Muscle of back (tissue), 3 donors: ENCODE measurements at regions not wholly inside any gene's neighbourhood (a gene's known extent, or its start where the extent isn't known, plus 50 kb on each side); places are given as distances from the start of the nearest gene placed in this dataset.

Source experiments
- DNase-seq, 3 donors: peaks; one replicate each; pipeline versions ENCODE4 v3.0.0 to v3.0.0-alpha.2; 2013

DNA sequence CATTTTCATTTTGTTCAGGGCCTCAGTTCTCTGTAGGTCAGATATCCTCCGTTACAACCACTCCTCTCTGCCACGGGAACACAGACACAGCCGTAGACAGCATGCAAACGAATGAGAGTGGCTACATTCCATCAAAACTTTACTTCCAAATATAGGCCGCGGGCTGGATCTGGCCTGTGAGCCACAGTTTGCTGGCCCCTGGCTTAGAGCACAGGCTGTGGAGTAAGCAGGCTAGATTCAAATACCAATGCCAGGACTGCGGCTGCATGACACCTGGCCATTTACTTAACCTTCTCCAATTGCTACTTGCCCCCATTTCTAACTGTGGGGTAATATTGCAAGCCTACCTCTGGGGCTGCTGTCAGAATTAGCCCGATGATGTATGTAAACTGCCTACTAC is 325.8 kb upstream of the POU3F3 start:
- peak; percentile 0 to 21 (median 12) for DNase-seq

DNA sequence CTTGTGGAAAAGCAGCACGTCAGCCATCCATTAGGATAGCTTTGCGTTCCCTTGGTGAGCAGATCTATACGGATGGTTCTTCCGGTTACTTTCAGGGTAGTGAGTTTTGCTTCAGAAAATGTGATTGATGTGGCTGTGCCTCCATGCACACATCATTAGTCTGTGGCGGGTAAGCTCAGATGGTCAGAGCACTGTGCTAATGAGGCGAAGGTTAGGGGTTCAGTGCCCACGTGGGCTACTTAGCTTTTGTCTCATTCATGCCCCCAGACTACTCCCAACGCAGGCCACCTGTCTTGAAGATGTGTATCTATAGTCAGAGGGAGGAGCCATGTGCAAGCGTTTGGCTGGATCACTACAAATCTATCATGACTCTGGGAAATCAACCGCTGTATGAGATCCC is 322.8 kb upstream of the POU3F3 start:
- no peak for DNase-seq

GRCh38 chr2:104537116-104537515 is 316.8 kb upstream of the POU3F3 start:
- DNase-seq: no peak

DNA sequence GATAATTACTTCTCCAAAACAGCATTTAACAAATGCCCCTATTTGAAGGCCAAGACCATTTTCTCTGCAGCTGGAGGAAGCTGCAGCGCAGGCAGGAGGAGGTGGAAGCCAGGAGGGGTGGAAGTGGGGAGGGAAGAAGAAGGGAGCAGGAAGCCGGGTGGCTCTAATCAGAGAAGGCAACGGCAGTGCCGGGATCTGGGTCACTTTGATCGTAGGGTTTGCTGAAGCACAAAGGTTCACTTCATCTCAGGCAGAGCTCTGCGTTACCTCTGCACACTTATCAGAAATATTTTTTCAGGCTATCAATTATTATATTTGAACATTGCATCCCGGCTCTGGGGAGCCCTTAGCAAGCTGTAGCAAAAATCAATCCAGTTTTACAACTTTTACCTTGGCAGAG is 315.8 kb upstream of the POU3F3 start:
- no peak for DNase-seq

GRCh38 chr2:104539649-104540048 is 314.3 kb upstream of the POU3F3 start:
- DNase-seq: no peak

DNA sequence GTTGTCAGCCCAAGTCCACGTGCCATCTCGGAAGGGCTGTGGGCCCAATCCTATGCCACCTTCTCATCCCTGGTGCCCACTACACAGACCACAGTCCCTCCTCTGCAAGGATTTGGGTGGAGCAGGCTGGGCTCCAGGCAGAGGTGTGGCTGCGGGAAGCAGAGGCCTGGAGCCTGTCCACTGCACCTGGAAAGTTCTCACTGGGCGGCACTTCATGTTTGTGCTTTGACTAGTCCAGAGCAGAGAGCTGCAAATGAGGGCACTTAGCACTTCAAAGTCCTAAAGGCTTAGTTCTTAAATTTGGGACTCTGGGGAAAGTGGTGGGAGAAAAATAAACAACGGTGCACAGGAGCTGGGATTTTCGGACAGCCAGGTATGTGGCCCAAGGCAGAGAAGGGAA is 308.9 kb upstream of the POU3F3 start:
- DNase-seq: no peak

GRCh38 chr2:104546537-104546936 is 307.4 kb upstream of the POU3F3 start:
- no peak for DNase-seq

- DNase-seq: no peak
Measured at GRCh38 chr2:104547221-104547620, 306.7 kb upstream of the POU3F3 start.

DNA sequence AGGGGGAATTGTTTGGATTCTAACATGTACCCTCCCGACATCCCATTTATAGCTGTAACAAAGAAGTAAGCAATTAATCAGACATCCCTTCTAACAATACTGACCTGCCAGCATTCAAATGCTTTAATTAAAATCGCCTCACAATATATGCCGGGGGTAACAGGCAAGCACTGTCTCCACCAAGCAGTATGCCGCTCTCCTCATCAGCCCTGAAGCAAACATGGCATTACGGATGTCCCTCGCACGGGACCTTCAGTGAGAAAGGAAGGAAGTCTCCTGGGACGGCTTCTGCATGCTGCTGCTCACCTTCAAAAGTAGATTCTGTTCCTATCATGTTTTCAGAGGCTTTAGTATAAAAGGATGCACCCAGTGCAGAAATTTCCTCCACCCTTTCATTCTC is 292.7 kb upstream of the POU3F3 start:
- DNase-seq: no peak

GRCh38 chr2:104562537-104562936 is 291.4 kb upstream of the POU3F3 start:
- DNase-seq: no peak

DNA sequence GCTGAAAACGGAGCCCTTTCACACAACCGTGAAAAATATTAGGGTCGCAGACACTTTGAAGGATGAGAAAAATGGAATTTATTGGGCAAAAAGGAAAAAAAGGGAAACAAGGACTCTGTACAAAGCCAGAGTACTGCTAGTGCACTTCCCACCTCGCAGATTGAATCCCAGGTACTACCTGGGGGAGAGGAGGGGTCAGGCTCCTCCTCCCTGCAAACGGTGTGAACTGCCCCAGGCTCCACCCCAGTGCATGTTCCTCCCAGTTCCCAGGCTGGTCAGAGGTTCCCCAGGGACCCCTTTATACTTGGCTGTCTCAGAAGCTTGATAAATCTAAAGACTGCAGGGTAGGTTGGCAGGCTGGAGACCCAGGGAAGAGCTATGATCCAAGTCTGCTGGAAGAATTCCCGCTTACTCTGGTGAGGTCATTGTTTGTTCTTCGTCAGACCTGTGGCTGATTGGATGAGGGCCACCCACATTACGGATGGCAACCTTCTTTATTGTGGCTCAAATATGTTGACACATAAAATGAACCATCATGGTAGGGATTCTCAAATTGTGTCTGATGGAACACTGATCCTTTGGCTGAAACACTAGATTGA is 290.4 kb upstream of the POU3F3 start:
- DNase-seq: no peak

DNA sequence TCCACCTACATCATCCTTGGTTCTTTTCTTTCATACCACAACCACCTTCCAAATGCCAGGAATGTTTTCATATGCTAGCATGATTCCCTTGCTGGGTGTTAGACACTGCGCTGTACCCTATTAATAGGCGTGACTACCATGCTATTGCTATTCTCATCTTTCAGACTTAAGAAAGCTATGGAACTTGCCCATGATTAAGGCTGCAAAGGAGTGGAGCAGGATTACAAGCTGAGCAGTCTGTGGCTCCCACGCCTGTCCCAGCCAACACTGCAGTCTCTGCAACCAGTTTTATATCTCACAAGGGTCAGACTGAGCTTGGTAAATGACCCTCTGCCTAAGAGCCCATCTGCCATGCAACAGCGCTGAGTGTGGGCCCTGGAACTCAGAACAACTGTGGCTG is 285.7 kb upstream of the POU3F3 start:
- no peak for DNase-seq

GRCh38 chr2:104570259-104570658 is 283.7 kb upstream of the POU3F3 start:
- no peak for DNase-seq

GRCh38 chr2:104572834-104573233 is 281.1 kb upstream of the POU3F3 start:
- DNase-seq: no peak

- no peak for DNase-seq
Measured at GRCh38 chr2:104574367-104574766, 279.5 kb upstream of the POU3F3 start.

- DNase-seq: no peak
Measured at GRCh38 chr2:104577143-104577542, 276.8 kb upstream of the POU3F3 start.

DNA sequence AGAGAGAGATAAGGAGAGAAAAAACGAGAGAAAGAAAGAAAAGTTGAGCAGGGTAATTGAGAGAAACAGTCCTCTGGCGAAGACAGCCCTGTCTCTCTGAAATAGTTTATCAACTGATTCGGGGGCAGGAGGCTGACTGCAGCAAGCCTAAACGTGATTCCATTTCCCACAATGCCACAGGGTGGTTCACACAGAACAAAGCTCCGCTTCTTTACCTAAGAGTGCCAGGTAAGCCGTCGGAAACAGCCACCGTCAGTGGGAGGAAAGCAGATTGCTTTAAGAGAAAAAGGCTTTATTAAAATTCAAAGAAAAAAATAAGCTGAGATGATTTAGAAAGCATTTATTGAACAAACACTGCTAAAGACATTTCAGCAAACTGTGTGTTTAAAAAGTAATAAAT is 271.4 kb upstream of the POU3F3 start:
- DNase-seq: no peak

GRCh38 chr2:104583811-104584210 is 270.1 kb upstream of the POU3F3 start:
- DNase-seq: no peak

GRCh38 chr2:104584393-104584792 is 269.5 kb upstream of the POU3F3 start:
- DNase-seq: no peak

GRCh38 chr2:104595576-104595975 is 258.3 kb upstream of the POU3F3 start:
- no peak for DNase-seq

DNA sequence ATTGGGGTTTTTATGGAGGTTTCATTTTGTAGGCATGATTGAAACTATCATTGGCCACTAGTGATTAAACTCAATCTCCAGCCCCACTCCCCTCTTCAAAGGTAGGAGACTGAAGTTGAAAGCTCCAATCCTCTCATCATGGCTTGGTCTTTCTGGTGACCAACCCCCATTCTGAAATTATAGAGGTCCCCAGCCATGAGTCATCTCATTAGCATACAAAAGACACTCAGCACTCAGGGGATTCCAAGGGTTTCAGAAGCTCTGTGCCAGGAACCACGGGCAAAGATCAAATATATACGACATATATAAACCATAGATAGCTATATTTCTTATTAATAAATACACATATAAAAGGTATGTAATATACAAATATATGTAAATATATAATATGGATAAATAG is 256.0 kb upstream of the POU3F3 start:
- DNase-seq: no peak

GRCh38 chr2:104598636-104599035 is 255.3 kb upstream of the POU3F3 start:
- no peak for DNase-seq

DNA sequence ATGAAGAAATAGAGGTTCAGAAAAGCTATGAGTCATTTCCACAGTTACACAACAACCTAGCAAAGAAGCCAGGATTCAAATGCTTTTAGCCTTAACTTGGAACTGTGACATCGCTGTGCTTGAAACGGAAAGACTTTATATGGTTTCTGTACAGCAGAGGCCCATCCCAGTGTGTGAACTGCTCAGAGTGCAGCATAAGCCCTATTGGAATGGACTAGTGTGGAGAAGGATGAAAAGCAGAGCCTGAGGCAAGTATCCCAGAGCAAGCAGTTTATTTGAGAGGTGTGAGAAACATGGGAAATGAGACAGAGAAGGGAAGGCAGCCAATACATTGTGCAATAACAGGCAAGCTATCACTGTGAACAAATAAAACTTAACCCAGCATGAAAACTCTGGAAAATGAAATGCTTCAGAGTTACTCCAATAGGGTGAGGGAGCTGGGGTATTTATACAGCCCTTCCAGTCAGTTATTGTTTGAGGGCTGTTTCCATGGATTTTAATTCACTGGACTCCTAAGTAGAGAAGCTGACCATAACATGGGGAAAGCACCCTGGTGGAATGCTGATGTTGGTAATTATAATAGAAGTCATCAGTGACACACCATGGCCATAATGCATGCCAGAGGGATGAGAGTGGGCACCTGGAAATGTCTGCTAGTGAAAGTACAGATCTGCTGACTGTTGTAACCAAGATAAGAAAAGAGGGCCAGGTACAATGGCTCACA is 254.0 kb upstream of the POU3F3 start:
- peak in 1 of 3 donors; percentile 10 for DNase-seq

DNA sequence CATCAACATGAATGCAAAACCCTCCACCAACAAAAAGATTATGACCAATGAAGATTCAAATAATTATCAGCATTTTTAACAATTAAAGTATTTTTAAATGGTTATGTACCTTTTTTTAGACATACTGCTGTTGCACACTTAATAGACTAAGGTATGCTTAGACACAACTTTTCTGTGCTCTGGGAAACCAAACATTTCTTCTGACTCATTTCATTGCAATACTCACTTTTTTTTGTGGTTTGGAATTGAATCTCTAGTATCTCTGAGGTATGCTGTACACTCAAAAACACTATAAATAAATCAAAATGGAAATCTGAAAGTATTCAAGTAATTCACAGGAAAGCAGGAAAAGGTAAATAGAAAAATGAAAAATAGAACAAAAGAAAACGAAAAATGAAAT is 247.9 kb upstream of the POU3F3 start:
- no peak for DNase-seq
